Colonic mucosa (tissue), 4 donors: ENCODE measurements at regions not wholly inside any gene's neighbourhood (a gene's known extent, or its start where the extent isn't known, plus 50 kb on each side); places are given as distances from the start of the nearest gene placed in this dataset.

Source experiments
- DNase-seq: peaks from one replicate; pipeline ENCODE4 v3.0.0-alpha.2; 2020
- H3K27ac ChIP-seq: fragments of 200-600 bp; one replicate; pipeline ENCODE4 v1.8.0; 2021
- H3K27me3 ChIP-seq: fragments of 200-600 bp; one replicate; pipeline ENCODE4 v1.8.0; 2021
- H3K36me3 ChIP-seq: fragments of 200-600 bp; one replicate; pipeline ENCODE4 v1.8.0; 2021
- H3K4me1 ChIP-seq: fragments of 200-600 bp; one replicate; pipeline ENCODE4 v1.8.0; 2021; ENCODE audit warnings: mild to moderate bottlenecking
- H3K4me3 ChIP-seq: fragments of 200-600 bp; one replicate; pipeline ENCODE4 v1.8.0; 2021
- H3K9ac ChIP-seq, 2 donors: one replicate each; pipeline ENCODE4 v1.7.0; 2013; ENCODE audit warnings: control low read depth in 2 of 2, low read depth in 2 of 2, low read length in 2 of 2
- H3K9me3 ChIP-seq: fragments of 200-600 bp; one replicate; pipeline ENCODE4 v1.8.0; 2021
- CTCF ChIP-seq: fragments of 200-600 bp; IDR thresholded peaks from one replicate; pipeline ENCODE4 v1.8.0; 2022; ENCODE audit warnings: antibody characterized with exemption, mild to moderate bottlenecking
- intact Hi-C: fragments of 100-400 bp; cut with DNase I; formaldehyde crosslinking; loops from one replicate; pipeline ENCODE4 v1.14.1; 2022
- donor health status: healthy.
- donor health status: DM: no; HTN: no; CAD: no.
- donor health status: DM: no; HTN: no; CAD: no.

- no peak for TF ChIP-seq CTCF
- H3K9me3 ChIP-seq = no peaks in the 10 kb centered on the region
- DNase-seq = no peak
- H3K4me3 ChIP-seq = no peak overlapping the region
- H3K36me3 ChIP-seq = no peaks in the 10 kb centered on the region
- H3K9ac ChIP-seq = no peak overlapping the region
- H3K4me1 ChIP-seq = no peaks in the 10 kb centered on the region
- intact Hi-C loops = no loop called here
- no peak overlapping the region for H3K27ac ChIP-seq
- H3K27me3 ChIP-seq = no peaks in the 10 kb centered on the region
Observed at GRCh38 chr18:41378598-41378997, 576.4 kb upstream of the PIK3C3 start.

- no peak overlapping the region for H3K27ac ChIP-seq
- no peak for TF ChIP-seq CTCF
- H3K27me3 ChIP-seq = no peaks in the 10 kb centered on the region
- no peak overlapping the region for H3K9ac ChIP-seq
- H3K4me1 ChIP-seq = no peaks in the 10 kb centered on the region
- DNase-seq = no peak
- intact Hi-C loops = no loop called here
- no peaks in the 10 kb centered on the region for H3K36me3 ChIP-seq
- H3K4me3 ChIP-seq = no peak overlapping the region
- H3K9me3 ChIP-seq = no peaks in the 10 kb centered on the region
Observed at GRCh38 chr18:41373612-41374011, 581.4 kb upstream of the PIK3C3 start.

- no peak for TF ChIP-seq CTCF
- H3K9me3 ChIP-seq = no peaks in the 10 kb centered on the region
- H3K27ac ChIP-seq = no peak overlapping the region
- no peaks in the 10 kb centered on the region for H3K36me3 ChIP-seq
- no peaks in the 10 kb centered on the region for H3K4me1 ChIP-seq
- no peak overlapping the region for H3K4me3 ChIP-seq
- intact Hi-C loops = no loop called here
- no peak for DNase-seq
- H3K9ac ChIP-seq = no peak overlapping the region
- no peaks in the 10 kb centered on the region for H3K27me3 ChIP-seq
Observed at GRCh38 chr18:41372046-41372665, 582.9 kb upstream of the PIK3C3 start.

GRCh38 chr18:41371156-41372045 is 583.6 kb upstream of the PIK3C3 start:
- no peak overlapping the region for H3K9ac ChIP-seq
- H3K4me3 ChIP-seq = no peak overlapping the region
- no peak overlapping the region for H3K27ac ChIP-seq
- no peaks in the 10 kb centered on the region for H3K27me3 ChIP-seq
- no peaks in the 10 kb centered on the region for H3K9me3 ChIP-seq
- DNase-seq = no peak
- intact Hi-C loops = no loop called here
- no peaks in the 10 kb centered on the region for H3K36me3 ChIP-seq
- H3K4me1 ChIP-seq = no peaks in the 10 kb centered on the region
- no peak for TF ChIP-seq CTCF

- DNase-seq = no peak
- H3K27ac ChIP-seq = no peak overlapping the region
- no peak for TF ChIP-seq CTCF
- intact Hi-C loops = no loop called here
- H3K4me3 ChIP-seq = no peak overlapping the region
- H3K27me3 ChIP-seq = no peaks in the 10 kb centered on the region
- H3K9ac ChIP-seq = no peak overlapping the region
- H3K4me1 ChIP-seq = no peaks in the 10 kb centered on the region
- no peaks in the 10 kb centered on the region for H3K36me3 ChIP-seq
- no peaks in the 10 kb centered on the region for H3K9me3 ChIP-seq
Observed at GRCh38 chr18:41370740-41371139, 584.3 kb upstream of the PIK3C3 start.
